Keratinocyte (primary cell): ENCODE measurements at regions not wholly inside any gene's neighbourhood (a gene's known extent, or its start where the extent isn't known, plus 50 kb on each side); places are given as distances from the start of the nearest gene placed in this dataset.

ENCODE experiments used
- DNase-seq: peaks from one replicate; pipeline ENCODE4 v3.0.0-alpha.2; 2011; ENCODE audit warnings: low read depth, missing footprints, low spot score
- FAIRE-seq: peaks from 2 replicates; lab custom pipeline; 2011; peaks lifted over from hg19 to GRCh38; lab: Jason Lieb, UNC
- H2AFZ ChIP-seq: 2 replicates; pipeline ENCODE4 v1.6.0; 2012; ENCODE audit warnings: low read length, control low read depth, inconsistent platforms; ENCODE audit not compliant: control insufficient read depth
- H3K27ac ChIP-seq: 2 replicates; pipeline ENCODE4 v1.5.1; 2011; ENCODE audit warnings: low read length; ENCODE audit not compliant: control insufficient read depth, insufficient read depth
- H3K27me3 ChIP-seq: 3 replicates; pipeline ENCODE4 v1.6.0; 2011; ENCODE audit warnings: low read length; ENCODE audit not compliant: control insufficient read depth, insufficient read depth; ENCODE audit errors: extremely low read depth
- H3K36me3 ChIP-seq, 2 experiments: 2 replicates in 1 of 2; 3 replicates in 1 of 2; pipeline ENCODE4 v1.5.1; 2011; ENCODE audit warnings: low read length in 2 of 2, mild to moderate bottlenecking in 1 of 2; ENCODE audit not compliant: control insufficient read depth in 2 of 2, insufficient read depth in 2 of 2; ENCODE audit errors: extremely low read depth in 1 of 2
- H3K4me1 ChIP-seq: 3 replicates; pipeline ENCODE4 v1.5.1; 2011; ENCODE audit warnings: low read length; ENCODE audit not compliant: control insufficient read depth, insufficient read depth; ENCODE audit errors: extremely low read depth
- H3K4me2 ChIP-seq: 3 replicates; pipeline ENCODE4 v1.6.0; 2011; ENCODE audit warnings: low read depth, low read length; ENCODE audit not compliant: control insufficient read depth, insufficient read depth; ENCODE audit errors: extremely low read depth
- H3K4me3 ChIP-seq, 3 experiments: fragments of 200-600 bp in 1 of 3; sonication (generic) in 1 of 3; 2 replicates in 2 of 3; 3 replicates in 1 of 3; pipeline ENCODE4 v1.5.1; 2011 to 2016; ENCODE audit warnings: low read length in 3 of 3, mild to moderate bottlenecking in 3 of 3, control low read depth in 2 of 3, inconsistent platforms in 1 of 3, low read depth in 1 of 3, mixed read lengths in 1 of 3, mixed run types in 1 of 3, moderate library complexity in 1 of 3; ENCODE audit not compliant: control insufficient read depth in 2 of 3, insufficient read depth in 2 of 3; ENCODE audit errors: extremely low read depth in 1 of 3
- H3K79me2 ChIP-seq: 2 replicates; pipeline ENCODE4 v1.6.0; 2012; ENCODE audit warnings: low read length; ENCODE audit not compliant: control insufficient read depth, insufficient read depth
- H3K9ac ChIP-seq: 3 replicates; pipeline ENCODE4 v1.6.0; 2011; ENCODE audit warnings: low read length; ENCODE audit not compliant: control insufficient read depth, insufficient read depth; ENCODE audit errors: extremely low read depth
- H3K9me1 ChIP-seq: 3 replicates; pipeline ENCODE4 v1.6.0; 2011; ENCODE audit warnings: low read length; ENCODE audit not compliant: control insufficient read depth, insufficient read depth; ENCODE audit errors: extremely low read depth
- H3K9me3 ChIP-seq: 2 replicates; pipeline ENCODE4 v1.5.1; 2012; ENCODE audit warnings: low read depth, low read length; ENCODE audit not compliant: control insufficient read depth
- H4K20me1 ChIP-seq: 3 replicates; pipeline ENCODE4 v1.6.0; 2011; ENCODE audit warnings: low read length; ENCODE audit not compliant: control insufficient read depth, insufficient read depth; ENCODE audit errors: extremely low read depth
- EZH2 ChIP-seq: IDR thresholded peaks from one replicate; pipeline ENCODE4 v1.6.1; 2012; ENCODE audit warnings: inconsistent platforms, mild to moderate bottlenecking, low read length, moderate library complexity
- dilution Hi-C: fragments of 300-500 bp; cut with MboI; formaldehyde crosslinking; loops from one replicate; pipeline ENCODE4 v1.7.0; 2020; ENCODE audit warnings: low sequenced_read_pairs; ENCODE audit not compliant: extremely low pct_ligation_motif_present
- TF ChIP-seq, protein P1 (sequence below), 3 experiments: IDR thresholded peaks in 1 of 3; conservative IDR thresholded peaks in 1 of 3; optimal IDR thresholded peaks in 1 of 3; 2 replicates in 2 of 3; 3 replicates in 1 of 3; pipeline versions ENCODE3 to v1.5.1; 2011; ENCODE audit warnings: low read length in 3 of 3, mild to moderate bottlenecking in 3 of 3, moderate library complexity in 2 of 3, control low read depth in 1 of 3, inconsistent platforms in 1 of 3; ENCODE audit not compliant: insufficient read depth in 2 of 3; ENCODE audit errors: extremely low read depth in 1 of 3

DNA sequence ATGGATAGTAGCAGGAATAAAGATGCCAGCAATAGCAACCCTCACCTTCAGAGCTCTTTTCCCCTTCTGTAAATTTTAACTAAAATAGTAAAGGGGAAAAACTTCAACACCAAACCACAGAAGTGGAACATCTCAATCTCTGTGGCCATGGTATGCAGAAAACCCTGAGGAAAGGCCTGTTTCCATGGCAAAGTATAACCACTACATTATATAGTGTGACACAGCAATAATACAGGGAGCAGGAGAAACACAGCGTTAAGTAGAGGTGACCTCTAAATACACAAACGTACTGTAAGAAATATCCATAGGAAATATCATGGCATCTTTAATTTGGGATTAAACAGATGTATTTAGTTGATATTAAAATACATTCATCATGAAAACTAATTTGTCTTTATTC lies 106.4 kb downstream of the SLC24A2 start:
- Histone ChIP-seq H3K9me3 (peaks cover 2% of the 10 kb centered on the region), H3K27ac (no peak overlapping the region), H4K20me1 (no peaks in the 10 kb centered on the region), H3K27me3 (no peaks in the 10 kb centered on the region), H3K79me2 (no peaks in the 10 kb centered on the region), H2AFZ (no peak overlapping the region), H3K4me2 (no peak overlapping the region), H3K4me1 (no peaks in the 10 kb centered on the region), H3K9ac (no peak overlapping the region), H3K9me1 (no peaks in the 10 kb centered on the region), H3K36me3 (no peaks in the 10 kb centered on the region), H3K4me3 (no peak overlapping the region)
- no peak for FAIRE-seq
- DNase-seq: no peak
- TF ChIP-seq, protein P1, sequence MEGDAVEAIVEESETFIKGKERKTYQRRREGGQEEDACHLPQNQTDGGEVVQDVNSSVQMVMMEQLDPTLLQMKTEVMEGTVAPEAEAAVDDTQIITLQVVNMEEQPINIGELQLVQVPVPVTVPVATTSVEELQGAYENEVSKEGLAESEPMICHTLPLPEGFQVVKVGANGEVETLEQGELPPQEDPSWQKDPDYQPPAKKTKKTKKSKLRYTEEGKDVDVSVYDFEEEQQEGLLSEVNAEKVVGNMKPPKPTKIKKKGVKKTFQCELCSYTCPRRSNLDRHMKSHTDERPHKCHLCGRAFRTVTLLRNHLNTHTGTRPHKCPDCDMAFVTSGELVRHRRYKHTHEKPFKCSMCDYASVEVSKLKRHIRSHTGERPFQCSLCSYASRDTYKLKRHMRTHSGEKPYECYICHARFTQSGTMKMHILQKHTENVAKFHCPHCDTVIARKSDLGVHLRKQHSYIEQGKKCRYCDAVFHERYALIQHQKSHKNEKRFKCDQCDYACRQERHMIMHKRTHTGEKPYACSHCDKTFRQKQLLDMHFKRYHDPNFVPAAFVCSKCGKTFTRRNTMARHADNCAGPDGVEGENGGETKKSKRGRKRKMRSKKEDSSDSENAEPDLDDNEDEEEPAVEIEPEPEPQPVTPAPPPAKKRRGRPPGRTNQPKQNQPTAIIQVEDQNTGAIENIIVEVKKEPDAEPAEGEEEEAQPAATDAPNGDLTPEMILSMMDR (optimal IDR thresholded peaks at IDR 0.05 in 1 of 3, IDR thresholded peaks at IDR 0.05 in 1 of 3, conservative IDR thresholded peaks at IDR 0.05 in 1 of 3; ENCODE audit: extremely low read depth in 1 of 3, insufficient read depth in 2 of 3, low read length in 3 of 3): no peak
- no peak for TF ChIP-seq EZH2
- dilution Hi-C loops: no loop called here

DNA sequence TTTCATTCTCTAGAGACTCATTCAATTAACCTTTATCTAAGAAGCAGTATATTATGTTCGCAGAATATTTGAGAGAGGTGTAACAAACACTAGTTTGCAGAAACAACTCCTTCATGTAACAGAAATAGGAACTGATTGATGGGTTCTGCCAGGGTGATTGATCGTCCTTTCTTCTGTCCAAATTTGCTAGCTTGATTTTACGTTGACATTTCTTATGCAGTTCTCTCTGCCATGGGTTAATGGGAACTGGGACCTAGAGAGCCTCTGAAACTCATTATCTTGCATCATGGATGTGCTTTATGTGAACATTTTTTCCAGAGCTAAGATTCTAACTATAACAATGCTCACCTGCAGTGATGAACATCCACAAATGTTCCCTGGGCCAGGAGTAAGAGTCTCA lies 107.0 kb downstream of the SLC24A2 start:
- Histone ChIP-seq H3K9ac (no peak overlapping the region), H3K9me3 (peaks cover 1% of the 10 kb centered on the region), H3K4me3 (no peak overlapping the region), H3K36me3 (no peaks in the 10 kb centered on the region), H3K4me2 (no peak overlapping the region), H3K79me2 (no peaks in the 10 kb centered on the region), H3K4me1 (no peaks in the 10 kb centered on the region), H3K27me3 (no peaks in the 10 kb centered on the region), H3K27ac (no peak overlapping the region), H3K9me1 (no peaks in the 10 kb centered on the region), H4K20me1 (no peaks in the 10 kb centered on the region), H2AFZ (no peak overlapping the region)
- dilution Hi-C loops: no loop called here
- FAIRE-seq (no peak), DNase-seq (no peak)
- TF ChIP-seq, protein P1 (optimal IDR thresholded peaks at IDR 0.05 in 1 of 3, IDR thresholded peaks at IDR 0.05 in 1 of 3, conservative IDR thresholded peaks at IDR 0.05 in 1 of 3; ENCODE audit: extremely low read depth in 1 of 3, insufficient read depth in 2 of 3, low read length in 3 of 3): no peak
- no peak for TF ChIP-seq EZH2
